Epithelial cell of esophagus (primary cell): ENCODE measurements at regions not wholly inside any gene's neighbourhood (a gene's known extent, or its start where the extent isn't known, plus 50 kb on each side); places are given as distances from the start of the nearest gene placed in this dataset.

ENCODE experiments used
- DNase-seq: peaks from one replicate; pipeline ENCODE4 v3.0.0; 2010; ENCODE audit warnings: low read depth
- H3K4me3 ChIP-seq: 2 replicates; pipeline ENCODE4 v1.5.1; 2011; ENCODE audit warnings: mild to moderate bottlenecking, low read length, control low read depth
- TF ChIP-seq, protein P1 (sequence below): IDR thresholded peaks from 2 replicates; pipeline ENCODE4 v1.5.1; 2011; ENCODE audit warnings: low read depth, mild to moderate bottlenecking, low read length, control low read depth, inconsistent platforms; ENCODE audit not compliant: insufficient read depth; ENCODE audit errors: missing control alignments

GRCh38 chr6:100165442-100165841 lies 171.4 kb upstream of the MCHR2 start:
- TF ChIP-seq, protein P1, sequence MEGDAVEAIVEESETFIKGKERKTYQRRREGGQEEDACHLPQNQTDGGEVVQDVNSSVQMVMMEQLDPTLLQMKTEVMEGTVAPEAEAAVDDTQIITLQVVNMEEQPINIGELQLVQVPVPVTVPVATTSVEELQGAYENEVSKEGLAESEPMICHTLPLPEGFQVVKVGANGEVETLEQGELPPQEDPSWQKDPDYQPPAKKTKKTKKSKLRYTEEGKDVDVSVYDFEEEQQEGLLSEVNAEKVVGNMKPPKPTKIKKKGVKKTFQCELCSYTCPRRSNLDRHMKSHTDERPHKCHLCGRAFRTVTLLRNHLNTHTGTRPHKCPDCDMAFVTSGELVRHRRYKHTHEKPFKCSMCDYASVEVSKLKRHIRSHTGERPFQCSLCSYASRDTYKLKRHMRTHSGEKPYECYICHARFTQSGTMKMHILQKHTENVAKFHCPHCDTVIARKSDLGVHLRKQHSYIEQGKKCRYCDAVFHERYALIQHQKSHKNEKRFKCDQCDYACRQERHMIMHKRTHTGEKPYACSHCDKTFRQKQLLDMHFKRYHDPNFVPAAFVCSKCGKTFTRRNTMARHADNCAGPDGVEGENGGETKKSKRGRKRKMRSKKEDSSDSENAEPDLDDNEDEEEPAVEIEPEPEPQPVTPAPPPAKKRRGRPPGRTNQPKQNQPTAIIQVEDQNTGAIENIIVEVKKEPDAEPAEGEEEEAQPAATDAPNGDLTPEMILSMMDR = no peak
- H3K4me3 ChIP-seq = no peak overlapping the region

DNA sequence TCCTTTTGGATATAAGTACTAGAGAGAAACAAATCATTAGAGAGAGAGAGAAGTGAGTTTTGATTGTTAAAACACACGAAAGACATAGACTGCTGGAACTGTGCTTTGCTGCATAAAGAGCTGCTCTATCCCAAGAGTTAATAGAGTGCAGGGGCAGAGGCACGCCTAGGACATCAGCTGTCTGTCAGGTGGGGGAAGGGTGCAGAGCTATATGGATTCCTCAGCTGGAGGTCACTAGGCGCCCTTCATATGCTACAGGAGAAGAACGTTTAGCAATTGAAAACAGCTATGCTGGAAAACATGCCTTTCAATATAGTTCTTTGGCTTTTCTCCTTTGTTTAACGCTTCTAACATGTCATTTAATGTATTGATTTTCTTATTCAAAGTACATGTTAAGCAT lies 169.0 kb upstream of the MCHR2 start:
- DNase-seq = no peak
- TF ChIP-seq, protein P1 = no peak
- H3K4me3 ChIP-seq = no peak overlapping the region

More at GRCh38 chr6:100165442-100165841, 171.4 kb upstream of the MCHR2 start:
- no peak for DNase-seq

GRCh38 chr6:100161782-100162365 lies 167.9 kb upstream of the MCHR2 start:
- no peak for DNase-seq
- H3K4me3 ChIP-seq = no peak overlapping the region
- TF ChIP-seq, protein P1 = no peak

DNA sequence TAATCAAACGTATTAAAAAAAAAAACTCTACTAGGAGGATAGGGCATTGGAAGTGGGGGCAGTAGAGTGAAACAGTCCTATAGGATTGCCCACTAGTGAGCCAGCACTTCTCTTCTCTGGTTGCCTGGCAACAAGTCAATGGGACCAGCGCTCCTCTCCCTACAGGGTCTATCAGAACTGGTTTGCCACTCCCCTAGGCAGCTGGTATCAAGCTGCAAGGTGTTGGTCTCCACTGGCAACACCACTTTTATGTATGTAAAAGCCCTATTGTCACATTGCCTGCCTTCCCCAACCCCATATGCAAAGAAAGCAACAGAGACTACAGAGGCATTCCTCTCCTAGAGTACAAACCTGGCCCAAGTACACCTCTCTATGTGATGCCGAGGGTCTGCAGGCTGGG lies 166.9 kb upstream of the MCHR2 start:
- TF ChIP-seq, protein P1 = no peak
- DNase-seq = no peak
- H3K4me3 ChIP-seq = no peak overlapping the region

GRCh38 chr6:100155141-100155540 lies 161.1 kb upstream of the MCHR2 start:
- DNase-seq = no peak
- no peak overlapping the region for H3K4me3 ChIP-seq
- TF ChIP-seq, protein P1 = no peak

DNA sequence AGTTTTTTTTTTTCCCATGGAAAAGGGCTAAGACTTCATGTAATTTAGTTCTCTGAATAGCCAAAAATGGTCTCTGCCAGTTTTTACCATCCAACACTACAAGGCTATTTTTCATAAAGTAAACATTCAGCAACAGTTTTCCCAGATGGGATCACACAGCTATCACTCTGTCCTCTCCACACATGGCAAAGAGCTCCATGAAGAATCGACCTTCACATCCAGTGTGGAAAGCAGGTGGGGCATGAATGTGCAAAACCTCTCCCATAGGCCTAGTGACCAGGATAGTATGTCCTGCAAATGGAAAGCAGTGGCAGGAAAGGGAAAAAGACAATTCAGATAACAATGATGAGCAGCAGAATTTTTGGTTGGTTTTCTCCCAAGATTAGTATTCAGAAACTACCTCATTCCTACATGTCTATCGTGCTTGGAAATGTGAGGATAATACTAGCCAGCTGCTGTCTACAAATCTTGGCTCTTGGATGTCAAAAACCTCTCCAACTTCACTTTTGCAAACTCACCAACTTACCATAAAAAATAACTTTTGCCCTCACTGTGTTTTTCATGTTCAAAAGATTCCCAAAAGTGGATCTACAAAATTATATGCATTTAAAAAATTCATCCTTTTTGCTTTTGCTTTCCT lies 159.7 kb upstream of the MCHR2 start:
- TF ChIP-seq, protein P1 = no peak
- H3K4me3 ChIP-seq = no peak overlapping the region
- DNase-seq = no peak

GRCh38 chr6:100152201-100152600 lies 158.2 kb upstream of the MCHR2 start:
- DNase-seq = no peak
- no peak overlapping the region for H3K4me3 ChIP-seq
- TF ChIP-seq, protein P1 = no peak
